ENCODE measurements at regions not wholly inside any gene's neighbourhood (a gene's known extent, or its start where the extent isn't known, plus 50 kb on each side); places are given as distances from the start of the nearest gene placed in this dataset.

DNA sequence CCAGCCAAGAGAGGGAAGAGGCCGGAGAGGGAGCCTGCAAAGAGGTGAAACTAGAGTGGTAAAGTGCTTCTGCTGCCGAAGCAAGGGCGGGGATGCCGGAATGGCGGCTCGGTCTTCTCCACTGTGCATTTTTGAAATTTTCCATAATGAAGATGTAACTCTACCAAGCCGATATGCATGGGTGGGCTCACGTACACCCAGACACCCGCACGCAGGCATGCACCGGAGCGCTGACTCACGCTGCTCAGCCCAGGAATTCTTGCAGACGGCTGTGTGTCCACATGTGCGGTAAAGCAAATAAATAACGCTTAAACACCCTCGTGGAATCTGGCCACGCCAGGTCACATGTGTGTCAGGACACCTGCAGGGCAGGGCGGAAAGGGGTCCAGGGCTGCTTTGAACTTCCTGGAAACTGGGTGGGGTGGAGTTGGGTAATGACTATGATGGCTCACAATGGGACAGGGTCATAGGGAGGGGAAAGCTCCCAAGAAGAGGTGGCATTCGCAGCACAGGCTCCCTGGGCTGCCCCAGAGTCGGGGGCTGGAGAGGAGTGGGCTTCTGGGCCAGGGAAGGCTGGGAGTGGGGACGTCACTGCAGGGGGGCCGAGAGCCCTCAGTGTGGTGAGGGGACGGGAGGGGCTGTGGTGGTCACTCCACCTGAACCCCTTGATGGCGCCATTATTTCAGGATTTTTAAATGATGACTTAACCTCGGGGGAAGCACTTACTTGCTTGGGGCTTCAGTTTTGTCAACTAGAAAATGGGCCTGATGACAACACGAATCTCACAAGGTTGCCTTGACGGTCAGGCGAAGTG is 265.5 kb downstream of the PARN start:
- peak in 9 of 11 donors; percentile 22 to 51 (median 31) for DNase-seq (ENCODE audit: extremely low read depth in 1 of 11, low read depth in 9 of 11, low spot score in 4 of 11)

DNA sequence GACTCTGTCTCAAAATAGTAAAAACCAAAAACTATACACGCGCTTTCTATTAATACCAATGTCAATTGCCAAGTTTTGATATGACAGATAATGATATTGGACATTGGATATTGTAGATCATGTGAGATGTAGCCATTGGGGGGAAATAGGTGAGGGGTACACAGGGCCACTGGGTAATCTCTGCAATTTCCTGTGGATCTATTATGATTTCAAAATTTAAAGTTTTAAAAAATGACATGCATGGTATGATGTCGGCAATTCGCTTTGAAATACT is 266.0 kb downstream of the PARN start:
- no peak for DNase-seq (ENCODE audit: extremely low read depth in 1 of 11, low read depth in 9 of 11, low spot score in 4 of 11)

DNA sequence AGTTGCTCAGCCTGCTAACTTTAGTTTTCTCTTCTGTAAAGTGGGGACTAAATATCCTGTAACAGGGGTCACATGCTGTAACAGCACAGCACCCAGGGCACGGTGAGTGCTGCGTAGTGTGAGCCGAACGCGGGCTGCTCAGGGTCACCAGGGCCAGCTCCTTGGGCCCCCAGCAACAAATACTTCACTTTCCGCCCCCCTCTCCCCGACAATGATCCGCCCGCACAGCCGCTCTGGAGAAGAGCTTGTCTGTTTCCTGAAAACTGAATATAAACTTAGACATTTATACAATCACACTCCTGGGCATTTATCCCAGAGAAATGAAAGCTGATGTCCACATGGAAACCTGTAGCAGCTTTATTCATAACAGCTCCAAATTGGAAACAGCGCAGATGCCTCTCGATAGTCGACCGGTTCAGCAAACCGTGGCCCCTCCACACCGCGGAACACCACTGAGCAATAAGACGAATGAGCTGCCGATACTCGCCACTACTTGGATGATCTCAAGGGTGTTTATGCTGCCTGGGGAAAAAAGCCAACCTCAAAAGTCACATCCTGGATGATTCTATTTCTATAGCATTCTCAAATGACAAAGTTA is 267.2 kb downstream of the PARN start:
- DNase-seq (ENCODE audit: extremely low read depth in 1 of 11, low read depth in 9 of 11, low spot score in 4 of 11) = no peak

DNA sequence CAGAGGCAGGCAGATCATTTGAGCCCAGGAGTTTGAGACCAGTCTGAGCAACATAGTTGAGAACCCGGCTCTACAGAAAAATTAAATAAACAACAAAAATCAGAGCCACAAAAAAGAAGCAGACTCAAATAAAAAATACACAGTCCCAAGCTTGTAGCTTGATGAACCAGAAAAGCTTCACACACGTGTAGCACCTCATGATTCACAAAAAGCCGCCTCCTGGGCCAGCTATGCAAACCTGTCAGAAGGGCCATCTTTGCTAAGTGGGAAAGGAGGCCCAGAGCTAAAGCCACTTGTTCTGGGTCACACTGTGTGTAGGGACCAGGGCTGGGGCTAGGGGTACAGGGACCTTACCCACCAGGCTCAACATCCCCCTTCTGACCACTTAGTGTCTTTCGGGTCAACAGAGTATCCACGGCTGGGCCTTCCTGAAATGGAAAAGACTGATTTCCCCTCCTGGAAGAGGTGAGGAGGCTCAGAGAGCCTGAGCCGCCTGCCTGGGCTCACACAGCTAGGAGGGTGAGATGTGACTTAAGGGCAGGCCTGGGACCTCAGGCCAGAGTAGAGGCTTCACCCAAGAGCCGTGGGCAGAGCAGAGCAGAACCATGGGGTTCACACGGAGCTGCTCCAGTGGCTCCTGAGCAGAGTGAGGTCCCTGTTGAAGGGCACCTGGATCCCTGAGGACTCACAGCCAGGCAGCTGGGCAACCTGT is 269.6 kb downstream of the PARN start:
- DNase-seq (ENCODE audit: extremely low read depth in 1 of 11, low read depth in 9 of 11, low spot score in 4 of 11) = no peak

DNA sequence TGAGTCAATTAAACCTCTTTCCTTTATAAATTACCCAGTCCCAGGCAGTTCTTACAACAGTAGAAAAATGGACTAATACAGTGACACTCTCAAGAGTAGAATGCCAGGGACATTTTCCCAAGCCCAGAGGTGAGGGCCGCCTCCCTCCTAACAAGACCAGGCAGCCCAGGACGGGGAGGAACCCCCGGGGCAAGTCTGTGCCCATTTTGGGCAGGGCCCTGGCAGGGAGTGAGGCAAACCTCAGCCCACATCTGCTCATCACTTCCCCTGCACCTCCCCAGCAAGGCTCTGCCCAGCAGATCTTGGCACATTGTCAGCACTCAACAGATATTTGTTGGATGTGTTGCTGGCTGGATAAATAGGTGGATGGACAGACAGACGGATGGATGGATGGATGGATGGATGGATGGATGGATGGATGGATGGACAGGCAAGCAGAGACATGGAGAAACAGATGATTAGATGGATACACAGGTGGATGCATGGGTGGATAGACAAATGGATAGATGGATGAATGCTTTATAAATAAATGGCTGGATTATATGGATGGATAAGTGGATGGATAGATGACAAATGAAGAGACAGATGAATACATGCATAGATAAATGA is 271.3 kb downstream of the PARN start:
- DNase-seq (ENCODE audit: extremely low read depth in 1 of 11, low read depth in 9 of 11, low spot score in 4 of 11) = no peak

DNA sequence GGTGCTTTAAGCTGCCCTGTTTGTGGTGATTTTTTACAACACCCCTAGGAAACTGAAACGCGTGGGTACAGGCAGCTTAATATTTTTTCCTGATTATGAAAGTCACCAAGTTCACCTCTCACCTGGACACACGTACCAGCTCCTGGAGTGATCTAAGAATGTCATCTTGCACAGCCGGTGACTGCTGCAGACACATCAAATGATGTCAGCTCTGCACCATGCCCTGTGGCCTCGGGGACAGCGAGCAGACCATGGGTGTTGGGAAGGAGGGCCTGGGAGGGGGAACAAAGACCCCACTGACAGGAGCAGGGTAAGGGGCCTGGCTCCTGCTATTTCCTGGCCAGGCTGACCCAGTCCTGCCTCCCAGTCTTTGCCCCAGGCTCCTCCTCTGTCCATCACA is 272.7 kb downstream of the PARN start:
- no peak for DNase-seq (ENCODE audit: extremely low read depth in 1 of 11, low read depth in 9 of 11, low spot score in 4 of 11)

DNA sequence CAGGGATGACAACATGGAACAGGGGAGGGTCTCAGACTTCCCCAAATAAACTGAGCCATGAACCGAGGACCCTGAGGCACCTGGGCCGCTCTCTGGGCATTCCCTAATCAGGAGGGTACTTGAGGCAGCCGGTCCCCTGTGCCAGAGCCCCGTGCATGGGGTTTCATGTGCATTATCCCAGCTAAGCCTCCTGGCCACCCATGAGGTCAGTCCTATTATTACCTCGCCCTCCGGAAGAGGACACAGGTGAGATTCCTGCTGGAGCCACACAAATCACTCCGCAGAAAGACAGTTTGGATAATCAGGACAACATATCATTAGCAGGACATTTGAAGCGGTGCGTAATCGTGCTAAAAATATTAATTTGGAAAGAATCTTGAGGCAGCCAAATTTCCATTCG is 274.0 kb downstream of the PARN start:
- DNase-seq (ENCODE audit: extremely low read depth in 1 of 11, low read depth in 9 of 11, low spot score in 4 of 11) = no peak

DNA sequence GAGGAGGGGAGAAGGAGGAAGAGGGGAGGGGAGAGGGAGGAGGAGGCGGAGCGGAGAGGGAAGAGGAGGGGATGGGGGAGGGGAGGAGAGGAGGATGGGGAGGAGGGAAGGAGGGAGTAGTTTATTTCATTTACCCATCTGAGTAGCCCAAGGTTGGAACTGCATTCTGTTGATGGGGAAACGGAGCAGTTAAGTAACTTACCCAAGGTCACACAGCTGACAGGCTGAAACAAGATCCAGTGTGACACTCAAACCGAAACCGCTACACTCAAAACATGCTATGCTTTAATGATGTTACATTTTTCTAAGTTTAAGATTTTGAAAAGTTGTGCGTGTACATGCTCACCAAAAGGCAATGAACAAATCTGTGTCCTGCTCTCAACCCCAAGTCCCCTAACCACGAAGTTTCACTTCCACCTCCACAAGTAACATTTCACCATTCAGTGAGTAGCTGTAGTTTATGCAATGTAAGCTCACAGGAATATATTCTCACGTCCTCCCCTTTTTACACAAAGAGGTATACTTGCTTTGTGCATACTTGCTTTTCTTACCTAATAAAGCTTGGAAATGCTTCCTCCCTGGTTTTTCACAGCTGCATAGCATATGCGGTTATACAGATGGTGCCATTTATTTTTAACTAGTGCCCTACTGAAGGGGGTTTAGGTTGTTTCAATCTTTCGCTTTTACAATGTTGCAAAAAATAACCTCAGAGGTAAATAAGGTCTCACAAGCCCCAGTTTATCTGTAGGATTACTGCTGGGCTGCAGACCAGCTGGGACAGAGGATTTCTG is 275.3 kb downstream of the PARN start:
- DNase-seq (ENCODE audit: extremely low read depth in 1 of 11, low read depth in 9 of 11, low spot score in 4 of 11) = no peak

DNA sequence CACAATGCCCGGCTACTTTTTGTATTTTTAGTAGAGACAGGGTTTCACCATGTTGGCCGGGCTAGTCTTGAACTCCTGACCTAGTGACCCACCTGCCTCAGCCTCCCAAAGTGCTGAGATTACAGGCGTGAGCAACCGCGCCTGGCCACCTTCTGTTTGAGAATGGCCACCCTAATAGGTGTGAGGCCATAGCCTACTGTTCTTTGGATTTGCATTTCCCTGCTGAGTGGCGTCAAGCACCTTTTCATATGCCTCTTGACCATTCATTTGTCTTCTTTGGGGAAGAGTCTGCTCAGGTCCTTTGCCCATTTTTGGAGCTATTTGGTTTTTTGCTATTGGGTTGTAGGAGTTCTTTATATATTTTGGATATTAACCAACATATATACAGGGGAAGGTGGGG is 276.7 kb downstream of the PARN start:
- no peak for DNase-seq (ENCODE audit: extremely low read depth in 1 of 11, low read depth in 9 of 11, low spot score in 4 of 11)

DNA sequence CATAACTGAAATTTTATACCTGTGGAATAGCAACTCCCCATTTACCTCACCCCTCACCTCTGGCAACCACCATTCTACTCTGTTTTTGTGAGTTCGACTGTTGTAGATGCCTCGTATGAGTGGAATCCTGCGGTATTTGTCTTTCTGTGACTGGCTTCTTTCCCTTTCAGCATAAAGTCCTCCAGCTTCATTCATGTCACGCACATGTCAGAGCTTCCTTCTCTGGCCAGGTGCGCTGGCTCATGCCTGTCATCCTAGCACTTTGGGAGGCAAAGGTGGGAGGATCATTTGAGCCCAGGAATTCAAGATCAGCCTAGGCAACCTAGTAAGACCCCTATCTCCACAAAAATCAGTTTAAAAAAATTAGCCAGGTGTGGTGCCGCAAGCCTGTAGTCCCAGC is 278.4 kb downstream of the PARN start:
- DNase-seq (ENCODE audit: extremely low read depth in 1 of 11, low read depth in 9 of 11, low spot score in 4 of 11) = no peak

DNA sequence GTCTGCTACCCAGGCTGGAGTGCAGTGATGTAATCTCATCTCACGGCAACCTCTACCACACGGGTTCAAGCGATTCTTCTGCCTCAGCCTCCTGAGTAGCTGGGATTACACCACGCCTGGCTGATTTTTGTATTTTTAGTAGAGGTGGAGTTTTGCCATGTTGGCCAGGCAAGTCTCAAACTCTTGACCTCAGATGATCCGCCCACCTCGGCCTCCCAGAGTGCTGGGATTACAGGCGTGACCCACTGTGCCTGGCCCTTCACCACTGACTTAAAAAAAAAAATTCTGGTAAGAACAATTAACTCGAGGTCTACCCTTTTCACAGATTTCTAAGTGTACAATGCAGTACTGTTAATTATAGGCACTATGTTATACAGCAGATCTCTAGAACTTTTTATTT is 279.4 kb downstream of the PARN start:
- no peak for DNase-seq (ENCODE audit: extremely low read depth in 1 of 11, low read depth in 9 of 11, low spot score in 4 of 11)

DNA sequence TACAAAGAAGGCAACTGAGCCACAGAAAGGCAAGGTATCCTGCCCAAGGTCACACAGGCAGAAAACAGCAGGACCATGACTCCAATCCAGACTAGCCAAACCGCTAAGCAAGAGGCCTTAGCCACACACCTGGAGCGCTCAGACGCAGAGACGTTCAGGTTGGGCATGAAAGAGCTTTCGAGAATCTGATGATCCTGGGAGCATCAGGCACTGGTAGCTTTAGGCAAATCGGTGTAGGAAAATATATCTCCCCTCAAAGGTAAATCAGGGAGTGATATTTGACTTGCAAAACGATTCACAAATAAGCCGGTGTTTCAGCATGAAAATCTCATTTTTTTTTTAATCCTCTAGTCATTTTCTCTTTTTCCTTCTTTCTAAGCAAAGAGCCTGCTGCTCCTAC is 279.0 kb downstream of the MRTFB start:
- DNase-seq (ENCODE audit: extremely low read depth in 1 of 11, low read depth in 9 of 11, low spot score in 4 of 11) = no peak

DNA sequence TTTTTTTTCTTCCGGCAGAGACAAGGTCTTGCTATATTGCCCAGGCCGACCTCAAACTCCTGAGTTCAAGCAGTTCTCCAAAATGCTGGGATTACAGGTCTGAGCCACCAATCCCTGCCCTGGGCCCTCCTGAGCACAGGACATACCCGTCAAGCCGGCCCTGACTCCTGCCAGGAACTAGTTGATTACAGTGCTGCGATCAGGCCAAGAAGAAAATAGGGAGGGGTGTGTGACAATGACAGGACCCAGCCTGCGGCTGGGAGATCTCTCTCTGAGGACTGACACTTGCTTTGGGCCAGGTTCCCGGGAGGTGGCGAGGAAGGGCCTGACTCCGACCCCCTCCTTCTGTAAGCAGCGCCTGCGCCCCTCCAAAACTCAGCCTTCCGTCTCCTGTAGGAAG is 276.6 kb downstream of the MRTFB start:
- no peak for DNase-seq (ENCODE audit: extremely low read depth in 1 of 11, low read depth in 9 of 11, low spot score in 4 of 11)

DNA sequence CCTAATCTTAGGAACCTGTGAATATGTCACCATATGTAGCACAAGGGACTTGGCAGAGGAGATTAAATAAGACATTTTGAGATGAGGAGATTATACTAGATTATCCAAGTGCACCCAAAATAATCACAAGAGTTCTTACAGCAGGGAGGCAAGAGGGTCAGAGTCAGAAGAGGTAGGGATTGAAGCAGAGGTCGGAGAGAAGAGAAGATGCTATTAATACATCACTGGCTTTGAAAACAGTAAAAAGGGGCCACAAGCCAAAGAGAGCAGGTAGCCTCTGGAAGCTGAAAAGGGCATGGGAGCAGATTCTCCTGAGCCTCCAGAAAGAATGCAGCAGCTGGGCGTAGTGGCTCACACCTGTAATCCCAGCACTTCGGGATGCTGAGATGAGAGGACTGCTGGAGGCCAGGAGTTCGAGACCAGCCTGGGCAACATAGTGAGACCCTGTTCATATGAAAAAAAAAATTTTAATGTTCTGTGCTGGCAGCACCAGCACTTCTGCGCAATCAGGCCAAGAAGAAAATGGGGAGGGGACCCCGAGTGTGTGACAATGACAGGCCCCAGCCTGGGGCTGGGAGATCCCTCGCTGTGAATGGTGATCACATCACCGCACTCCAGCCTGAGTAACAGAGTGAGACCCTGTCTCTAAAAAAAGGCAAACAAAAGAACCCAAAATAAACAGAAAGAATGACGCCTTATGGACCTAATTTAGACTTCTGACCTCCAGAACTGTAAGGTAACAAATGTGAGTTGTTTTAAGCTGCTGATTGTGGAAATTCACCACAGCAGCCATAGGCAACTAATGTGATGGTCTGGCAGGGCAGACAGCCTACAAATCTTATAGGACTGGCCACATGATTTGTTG is 275.4 kb downstream of the MRTFB start:
- DNase-seq (ENCODE audit: extremely low read depth in 1 of 11, low read depth in 9 of 11, low spot score in 4 of 11) = no peak

DNA sequence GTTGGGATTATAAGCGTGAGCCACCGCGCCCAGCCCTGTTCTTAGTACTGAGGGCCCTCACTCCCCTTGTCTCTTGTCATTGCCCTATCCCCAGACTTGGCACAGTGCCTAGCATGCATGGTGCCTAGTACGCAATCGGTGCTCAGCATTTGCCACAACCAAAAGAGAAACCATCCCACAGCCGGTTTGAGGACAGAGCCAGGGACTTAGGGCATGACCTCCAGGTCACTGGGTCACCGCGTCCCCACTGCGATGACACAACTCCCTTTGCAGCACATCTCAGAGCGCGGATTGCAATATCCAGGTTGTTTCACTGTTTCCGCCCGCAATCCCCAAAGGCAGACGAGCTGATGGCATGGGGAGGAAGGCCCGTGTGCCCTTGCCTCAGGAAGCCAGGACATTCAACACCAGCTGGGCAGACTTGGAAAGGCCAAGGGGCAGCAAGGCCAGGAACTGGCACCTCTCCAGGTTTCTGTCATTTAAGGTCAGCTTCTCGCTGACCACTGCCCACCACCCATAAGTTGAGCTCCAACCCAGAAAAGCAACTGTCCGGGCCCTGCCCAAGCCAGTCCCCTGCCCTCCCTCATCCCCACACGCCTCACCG is 274.5 kb downstream of the MRTFB start:
- DNase-seq (ENCODE audit: extremely low read depth in 1 of 11, low read depth in 9 of 11, low spot score in 4 of 11) = no peak

DNA sequence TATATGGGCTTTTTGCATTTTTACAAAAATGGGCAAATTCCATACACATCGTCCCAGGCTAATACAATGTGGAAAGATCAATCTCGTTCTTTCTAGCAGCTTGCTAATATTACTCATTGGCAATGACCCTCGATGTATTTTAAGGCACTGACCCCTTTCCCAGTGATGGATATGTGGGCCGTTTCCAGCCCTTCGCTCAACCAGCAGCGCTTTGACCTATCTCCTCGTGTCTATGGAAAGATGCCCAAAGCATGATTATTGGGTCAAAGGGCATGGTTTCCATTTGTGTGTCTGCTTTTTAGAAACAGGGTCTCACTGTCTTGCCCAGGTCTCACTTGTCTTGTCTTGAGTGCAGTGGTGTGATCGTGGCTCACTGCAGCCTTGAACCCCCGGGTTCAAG is 273.8 kb downstream of the MRTFB start:
- no peak for DNase-seq (ENCODE audit: extremely low read depth in 1 of 11, low read depth in 9 of 11, low spot score in 4 of 11)

DNA sequence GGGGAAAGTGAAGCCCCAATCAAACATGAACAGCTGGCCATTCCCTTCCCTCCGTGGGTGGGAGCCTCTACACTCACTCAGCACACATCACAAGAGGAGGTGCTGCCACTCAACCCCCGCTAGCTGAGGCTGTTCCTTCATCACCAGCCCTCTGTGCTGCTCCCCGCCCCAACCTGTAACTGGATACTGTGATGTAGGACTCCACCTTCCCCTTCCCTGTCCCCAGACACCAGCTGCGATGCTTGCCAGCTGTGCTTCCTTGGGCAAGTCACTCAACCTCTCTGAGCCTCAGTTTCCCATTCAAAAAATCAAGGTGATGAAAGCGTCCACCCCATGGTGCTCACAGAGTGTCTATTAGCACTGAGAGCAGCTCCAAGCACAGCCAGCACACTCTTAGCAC is 273.2 kb downstream of the MRTFB start:
- no peak for DNase-seq (ENCODE audit: extremely low read depth in 1 of 11, low read depth in 9 of 11, low spot score in 4 of 11)

All from renal cortex interstitium (tissue), 11 donors.